ENCODE measurements at regions not wholly inside any gene's neighbourhood (a gene's known extent, or its start where the extent isn't known, plus 50 kb on each side); places are given as distances from the start of the nearest gene placed in this dataset.

DNA sequence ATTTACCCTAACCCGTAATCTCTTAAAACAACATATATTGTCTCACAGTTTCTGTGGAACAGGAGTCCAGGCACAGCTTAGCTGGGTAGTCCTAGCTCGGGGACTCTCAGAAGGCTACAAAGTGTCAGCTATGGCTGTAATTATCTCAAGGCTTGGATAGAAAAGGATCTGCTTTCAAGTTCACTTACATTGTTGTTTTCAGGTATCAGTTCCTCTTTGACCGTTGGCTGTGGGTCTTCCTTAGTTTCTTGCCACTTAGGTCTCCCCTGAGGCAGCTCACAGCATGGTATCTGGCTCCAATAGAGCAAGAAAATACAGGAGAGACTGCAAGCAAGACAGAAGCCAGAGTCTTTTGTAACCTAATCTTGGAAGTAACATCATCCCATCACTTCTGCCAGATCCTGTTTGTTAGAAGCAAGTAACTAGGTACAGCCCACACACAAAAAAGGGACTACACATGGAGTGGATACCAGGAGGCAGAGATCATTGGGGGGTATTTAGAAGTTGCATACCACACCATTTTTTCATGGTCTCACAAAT is 137.0 kb downstream of the MAGEB5 start:
- H3K4me1 Mint-ChIP-seq: no peaks in the 10 kb centered on the region
- H3K27me3 ChIP-seq (replicated peaks in 1 of 4; ENCODE audit: control extremely low read depth in 1 of 4, control insufficient read depth in 3 of 4, insufficient read depth in 4 of 4, low read length in 3 of 4): no peaks in the 10 kb centered on the region
- no peak overlapping the region for H3K27ac ChIP-seq (ENCODE audit: low read length in 2 of 2)
- CTCF ChIA-PET: no interaction called here
- H4K20me1 ChIP-seq (ENCODE audit: control insufficient read depth, insufficient read depth, low read length, poor library complexity, severe bottlenecking): no peaks in the 10 kb centered on the region
- WGBS (ENCODE audit: insufficient coverage): no CpG with 5 or more reads among the region's 3 CpGs
- no peak overlapping the region for H3K9ac ChIP-seq (ENCODE audit: low read length)
- H3K79me2 ChIP-seq (ENCODE audit: control insufficient read depth, insufficient read depth, low read length): no peaks in the 10 kb centered on the region
- no peak for DNase-seq
- no peak for ATAC-seq (ENCODE audit: low read depth)
- POLR2A ChIA-PET: no interaction called here
- H3K27ac Mint-ChIP-seq: no peak overlapping the region
- intact Hi-C loops (cut with micrococcal nuclease): no loop called here
- no peak overlapping the region for H3K4me3 ChIP-seq (ENCODE audit: control extremely low read depth in 1 of 5, extremely low read depth in 1 of 5, insufficient read depth in 1 of 5, low read depth in 2 of 5, low read length in 4 of 5)
- no peaks in the 10 kb centered on the region for H3K9me3 ChIP-seq (ENCODE audit: control extremely low read depth in 1 of 3, control insufficient read depth in 2 of 3, insufficient read depth in 1 of 3, low read length in 2 of 3)
- TF ChIP-seq, protein P1, sequence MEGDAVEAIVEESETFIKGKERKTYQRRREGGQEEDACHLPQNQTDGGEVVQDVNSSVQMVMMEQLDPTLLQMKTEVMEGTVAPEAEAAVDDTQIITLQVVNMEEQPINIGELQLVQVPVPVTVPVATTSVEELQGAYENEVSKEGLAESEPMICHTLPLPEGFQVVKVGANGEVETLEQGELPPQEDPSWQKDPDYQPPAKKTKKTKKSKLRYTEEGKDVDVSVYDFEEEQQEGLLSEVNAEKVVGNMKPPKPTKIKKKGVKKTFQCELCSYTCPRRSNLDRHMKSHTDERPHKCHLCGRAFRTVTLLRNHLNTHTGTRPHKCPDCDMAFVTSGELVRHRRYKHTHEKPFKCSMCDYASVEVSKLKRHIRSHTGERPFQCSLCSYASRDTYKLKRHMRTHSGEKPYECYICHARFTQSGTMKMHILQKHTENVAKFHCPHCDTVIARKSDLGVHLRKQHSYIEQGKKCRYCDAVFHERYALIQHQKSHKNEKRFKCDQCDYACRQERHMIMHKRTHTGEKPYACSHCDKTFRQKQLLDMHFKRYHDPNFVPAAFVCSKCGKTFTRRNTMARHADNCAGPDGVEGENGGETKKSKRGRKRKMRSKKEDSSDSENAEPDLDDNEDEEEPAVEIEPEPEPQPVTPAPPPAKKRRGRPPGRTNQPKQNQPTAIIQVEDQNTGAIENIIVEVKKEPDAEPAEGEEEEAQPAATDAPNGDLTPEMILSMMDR (IDR thresholded peaks at IDR 0.05): no peak
- TF ChIP-seq EZH2 (IDR thresholded peaks at IDR 0.05; ENCODE audit: borderline replicate concordance, insufficient read depth, low read depth, low read length, poor library complexity, severe bottlenecking): no peak
- no peak overlapping the region for H2AFZ ChIP-seq (ENCODE audit: insufficient read depth, low read depth, low read length, poor library complexity, severe bottlenecking)
- H3K27me3 Mint-ChIP-seq: no peaks in the 10 kb centered on the region
- H3K36me3 ChIP-seq (replicated peaks in 1 of 2; ENCODE audit: control extremely low read depth in 1 of 2, control insufficient read depth in 1 of 2, extremely low read depth in 1 of 2, insufficient read depth in 2 of 2, low read length in 1 of 2): no peaks in the 10 kb centered on the region
- H3K4me1 ChIP-seq (ENCODE audit: control insufficient read depth in 2 of 2, insufficient read depth in 2 of 2, low read length in 2 of 2): no peaks in the 10 kb centered on the region
- no peak overlapping the region for H3K4me3 Mint-ChIP-seq
- H3K9me3 Mint-ChIP-seq (ENCODE audit: insufficient read depth): no peaks in the 10 kb centered on the region
- H3K4me2 ChIP-seq (replicated peaks; ENCODE audit: low read depth, low read length, poor library complexity, severe bottlenecking): no peak overlapping the region

DNA sequence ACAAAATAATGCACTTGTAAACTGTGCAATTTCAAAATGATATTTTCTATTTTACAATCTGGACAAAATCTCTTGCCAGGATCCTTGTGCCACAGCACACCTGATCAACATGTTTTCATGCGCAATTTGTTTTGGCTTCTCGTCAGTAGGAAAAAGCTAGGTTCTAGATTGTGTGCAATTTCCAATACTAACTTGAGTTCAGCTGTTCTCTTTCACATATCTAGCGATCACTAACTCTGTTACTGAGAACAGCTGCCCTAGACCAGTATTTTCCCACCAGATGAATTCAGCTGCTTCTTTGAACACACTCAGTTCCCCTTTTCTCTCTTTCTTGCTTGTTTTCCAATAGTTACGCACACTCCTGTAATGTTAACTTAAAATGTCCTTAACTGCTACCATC is 131.2 kb downstream of the MAGEB5 start:
- no peaks in the 10 kb centered on the region for H3K79me2 ChIP-seq (ENCODE audit: control insufficient read depth, insufficient read depth, low read length)
- TF ChIP-seq, protein P1 (IDR thresholded peaks at IDR 0.05): no peak
- no peak for TF ChIP-seq EZH2 (IDR thresholded peaks at IDR 0.05; ENCODE audit: borderline replicate concordance, insufficient read depth, low read depth, low read length, poor library complexity, severe bottlenecking)
- 100% methylated on average over 1 of the region's 4 CpGs for WGBS (ENCODE audit: insufficient coverage)
- no peaks in the 10 kb centered on the region for H3K27me3 ChIP-seq (replicated peaks in 1 of 4; ENCODE audit: control extremely low read depth in 1 of 4, control insufficient read depth in 3 of 4, insufficient read depth in 4 of 4, low read length in 3 of 4)
- H3K9me3 ChIP-seq (ENCODE audit: control extremely low read depth in 1 of 3, control insufficient read depth in 2 of 3, insufficient read depth in 1 of 3, low read length in 2 of 3): no peaks in the 10 kb centered on the region
- POLR2A ChIA-PET: no interaction called here
- H3K27ac ChIP-seq (ENCODE audit: low read length in 2 of 2): no peak overlapping the region
- no peaks in the 10 kb centered on the region for H3K27me3 Mint-ChIP-seq
- H3K4me3 ChIP-seq (ENCODE audit: control extremely low read depth in 1 of 5, extremely low read depth in 1 of 5, insufficient read depth in 1 of 5, low read depth in 2 of 5, low read length in 4 of 5): no peak overlapping the region
- H3K9ac ChIP-seq (ENCODE audit: low read length): no peak overlapping the region
- no peaks in the 10 kb centered on the region for H3K4me1 ChIP-seq (ENCODE audit: control insufficient read depth in 2 of 2, insufficient read depth in 2 of 2, low read length in 2 of 2)
- H3K4me1 Mint-ChIP-seq: no peaks in the 10 kb centered on the region
- no peaks in the 10 kb centered on the region for H3K36me3 ChIP-seq (replicated peaks in 1 of 2; ENCODE audit: control extremely low read depth in 1 of 2, control insufficient read depth in 1 of 2, extremely low read depth in 1 of 2, insufficient read depth in 2 of 2, low read length in 1 of 2)
- H4K20me1 ChIP-seq (ENCODE audit: control insufficient read depth, insufficient read depth, low read length, poor library complexity, severe bottlenecking): no peaks in the 10 kb centered on the region
- H3K27ac Mint-ChIP-seq: no peak overlapping the region
- no peak overlapping the region for H3K4me3 Mint-ChIP-seq
- no peak overlapping the region for H3K4me2 ChIP-seq (replicated peaks; ENCODE audit: low read depth, low read length, poor library complexity, severe bottlenecking)
- H3K9me3 Mint-ChIP-seq (ENCODE audit: insufficient read depth): no peaks in the 10 kb centered on the region
- no peak for ATAC-seq (ENCODE audit: low read depth)
- DNase-seq: no peak
- intact Hi-C loops (cut with micrococcal nuclease): no loop called here
- H2AFZ ChIP-seq (ENCODE audit: insufficient read depth, low read depth, low read length, poor library complexity, severe bottlenecking): no peak overlapping the region
- CTCF ChIA-PET: no interaction called here
